ENCODE measurements at regions not wholly inside any gene's neighbourhood (a gene's known extent, or its start where the extent isn't known, plus 50 kb on each side); places are given as distances from the start of the nearest gene placed in this dataset.

GRCh38 chr5:158389786-158390185, 530.8 kb upstream of the CLINT1 start:
- no peak for DNase-seq
- Histone ChIP-seq H3K36me3 (replicated peaks in 1 of 2) (no peaks in the 10 kb centered on the region), H3K27me3 (no peaks in the 10 kb centered on the region), H3K4me3 (no peak overlapping the region), H3K9me3 (replicated peaks in 1 of 3) (no peaks in the 10 kb centered on the region), H3K4me1 (replicated peaks in 1 of 2) (no peaks in the 10 kb centered on the region), H3K27ac (no peak overlapping the region)
- intact Hi-C loops (cut with DNase I): no loop called here
- no peak for TF ChIP-seq CTCF (IDR thresholded peaks at IDR 0.05)
- TF ChIP-seq POLR2A (IDR thresholded peaks at IDR 0.05): no peak
- WGBS, 4 donors: 76 to 86% (median 79%) methylated on average over 4 of the region's 4 CpGs

- peak overlapping the region in 1 of 5 donors; percentile 32 for H3K27ac ChIP-seq
- DNase-seq: peak in 2 of 7 donors; percentile 26 to 86
- H3K9me3 ChIP-seq (replicated peaks in 1 of 3): no peaks in the 10 kb centered on the region
- no peaks in the 10 kb centered on the region for H3K36me3 ChIP-seq (replicated peaks in 1 of 2)
- H3K27me3 ChIP-seq: no peaks in the 10 kb centered on the region
- intact Hi-C loops (cut with DNase I): no loop called here
- H3K4me3 ChIP-seq: no peak overlapping the region
- no peak for TF ChIP-seq POLR2A (IDR thresholded peaks at IDR 0.05)
- no peak for TF ChIP-seq CTCF (IDR thresholded peaks at IDR 0.05)
- peaks cover 0 to 4% of the 10 kb centered on the region in 2 donors for H3K4me1 ChIP-seq (replicated peaks in 1 of 2)
- WGBS, 4 donors: 89 to 96% (median 91%) methylated on average over 9 of the region's 9 CpGs
These were observed 529.1 kb upstream of the CLINT1 start for GRCh38 chr5:158388021-158388420.

- Histone ChIP-seq H3K27me3 (no peaks in the 10 kb centered on the region), H3K9me3 (replicated peaks in 1 of 3) (no peaks in the 10 kb centered on the region), H3K4me1 (replicated peaks in 1 of 2) (peaks cover 0 to 9% of the 10 kb centered on the region in 2 donors), H3K36me3 (replicated peaks in 1 of 2) (no peaks in the 10 kb centered on the region), H3K27ac (no peak overlapping the region), H3K4me3 (no peak overlapping the region)
- WGBS, 4 donors: 73 to 88% (median 76%) methylated on average over 1 of the region's 1 CpG
- intact Hi-C loops (cut with DNase I): no loop called here
- TF ChIP-seq POLR2A (IDR thresholded peaks at IDR 0.05) (no peak), CTCF (IDR thresholded peaks at IDR 0.05) (no peak)
- no peak for DNase-seq
These were observed 528.6 kb upstream of the CLINT1 start for GRCh38 chr5:158387499-158387898.

- H3K36me3 ChIP-seq (replicated peaks in 1 of 2): no peaks in the 10 kb centered on the region
- H3K4me1 ChIP-seq (replicated peaks in 1 of 2): peaks cover 0 to 16% of the 10 kb centered on the region in 2 donors
- H3K27me3 ChIP-seq: no peaks in the 10 kb centered on the region
- no peak overlapping the region for H3K4me3 ChIP-seq
- no peak for DNase-seq
- intact Hi-C loops (cut with DNase I): no loop called here
- TF ChIP-seq POLR2A (IDR thresholded peaks at IDR 0.05): no peak
- TF ChIP-seq CTCF (IDR thresholded peaks at IDR 0.05): no peak
- no peaks in the 10 kb centered on the region for H3K9me3 ChIP-seq (replicated peaks in 1 of 3)
- 90 to 91% (median 91%) methylated on average over 3 of the region's 3 CpGs for WGBS, 4 donors
- no peak overlapping the region for H3K27ac ChIP-seq
These were observed 527.0 kb upstream of the CLINT1 start for GRCh38 chr5:158385982-158386381.

Data from adrenal gland (tissue), 9 donors.